ENCODE measurements at regions not wholly inside any gene's neighbourhood (a gene's known extent, or its start where the extent isn't known, plus 50 kb on each side); places are given as distances from the start of the nearest gene placed in this dataset.

- H3K4me3 ChIP-seq, result no peak overlapping the region
- TF ChIP-seq FOSB (CRISPR knock-in tag; IDR thresholded peaks at IDR 0.05), result no peak
- no peak for TF ChIP-seq ELK1 (IDR thresholded peaks at IDR 0.05; ENCODE audit: low read depth, low read length)
- no peak for TF ChIP-seq RAD21 (conservative IDR thresholded peaks at IDR 0.05 in 1 of 2, IDR thresholded peaks at IDR 0.05 in 1 of 2)
- no peak for TF ChIP-seq CTCF (IDR thresholded peaks at IDR 0.05)
- TF ChIP-seq ESRRA (IDR thresholded peaks at IDR 0.05; ENCODE audit: borderline replicate concordance, low read length), result no peak
- TF ChIP-seq KDM5A (IDR thresholded peaks at IDR 0.05), result no peak
- no peak for TF ChIP-seq HDAC2 (IDR thresholded peaks at IDR 0.05)
- TF ChIP-seq USF2 (IDR thresholded peaks at IDR 0.05), result no peak
- TF ChIP-seq BCL3 (IDR thresholded peaks at IDR 0.05), result no peak
- no peak for TF ChIP-seq RFX5 (IDR thresholded peaks at IDR 0.05)
- TF ChIP-seq KDM1A (IDR thresholded peaks at IDR 0.05; ENCODE audit: low read depth), result no peak
- no peak for TF ChIP-seq ATOH8 (CRISPR knock-in tag; IDR thresholded peaks at IDR 0.05; ENCODE audit: low read depth)
- no peak for TF ChIP-seq ZNF302 (CRISPR knock-in tag; IDR thresholded peaks at IDR 0.05)
- TF ChIP-seq SMC3 (IDR thresholded peaks at IDR 0.05), result no peak
- no peak for TF ChIP-seq EHF (CRISPR knock-in tag; IDR thresholded peaks at IDR 0.05)
- TF ChIP-seq FOXS1 (CRISPR knock-in tag; IDR thresholded peaks at IDR 0.05), result no peak
- ATAC-seq, result no peak
- 88% methylated on average over 2 of the region's 2 CpGs for WGBS (ENCODE audit: missing lambda C conversion rate)
- peaks cover 18% of the 10 kb centered on the region for H3K9me3 ChIP-seq
- POLR2A ChIA-PET, result no interaction called here
- peak overlapping the region; percentile 61 to 82 for H3K27ac ChIP-seq
- CTCF ChIA-PET, result no interaction called here
- H3K4me1 ChIP-seq, result peaks cover 37% of the 10 kb centered on the region
- DNase-seq (ENCODE audit: low read depth in 1 of 2, low spot score in 1 of 2), result no peak
- no peak overlapping the region for H3K4me2 ChIP-seq
- FAIRE-seq, result no peak
Observed at GRCh38 chr1:219313961-219314360, 140.3 kb downstream of the LYPLAL1 start.

GRCh38 chr1:219312967-219313366 lies 139.3 kb downstream of the LYPLAL1 start:
- H3K27ac ChIP-seq, result peak overlapping the region; percentile 66 to 82
- ATAC-seq, result peak; percentile 76 to 85
- 8% methylated on average over 3 of the region's 3 CpGs for WGBS (ENCODE audit: missing lambda C conversion rate)
- peak; percentile 18 for FAIRE-seq
- H3K9me3 ChIP-seq, result peaks cover 18% of the 10 kb centered on the region
- CTCF ChIA-PET, result no interaction called here
- DNase-seq (ENCODE audit: low read depth in 1 of 2, low spot score in 1 of 2), result peak; percentile 24 to 73
- peak overlapping the region; percentile 49 for H3K4me2 ChIP-seq
- H3K4me1 ChIP-seq, result peaks cover 37% of the 10 kb centered on the region
- no peak overlapping the region for H3K4me3 ChIP-seq
- POLR2A ChIA-PET, result interaction anchor here (0.7 kb wide), 1 partner anchor 44 kb away, joined by 3 read pairs; no protein-coding TSS in a partner anchor
- TF ChIP-seq EHMT2 (IDR thresholded peaks at IDR 0.05; ENCODE audit: low read depth) (no peak), JUNB (IDR thresholded peaks at IDR 0.05) (peak; percentile 81), BHLHE40 (IDR thresholded peaks at IDR 0.05; ENCODE audit: low read depth, low read length) (no peak), FOSL2 (IDR thresholded peaks at IDR 0.05) (0 out of 2 replicates have a peak, but pooled peaks have one; percentile 19), FOSL2 (CRISPR knock-in tag; IDR thresholded peaks at IDR 0.05) (peak; percentile 65), GATA3 (IDR thresholded peaks at IDR 0.05; ENCODE audit: borderline replicate concordance) (peak; percentile 64; the same call in 1 of the 2 replicates), HEYL (CRISPR knock-in tag; IDR thresholded peaks at IDR 0.05) (no peak), RCOR1 (IDR thresholded peaks at IDR 0.05; ENCODE audit: low read depth, low read length) (no peak), BCL3 (IDR thresholded peaks at IDR 0.05) (0 out of 3 replicates have a peak, but pooled peaks have one; percentile 32), EP300 (IDR thresholded peaks at IDR 0.05) (peak; percentile 43 to 73; a peak in 2 of 5 replicates), SREBF2 (IDR thresholded peaks at IDR 0.05) (no peak), ZSCAN20 (CRISPR knock-in tag; IDR thresholded peaks at IDR 0.05) (no peak), RARB (CRISPR knock-in tag; IDR thresholded peaks at IDR 0.05) (no peak), HOXB13 (CRISPR knock-in tag; IDR thresholded peaks at IDR 0.05; ENCODE audit: low read depth) (no peak), JUN (IDR thresholded peaks at IDR 0.05) (peak in 1 of 2 experiments; percentile 68; a peak in 1 of 5 replicates)

All from A549 (cell line).